ENCODE measurements at regions not wholly inside any gene's neighbourhood (a gene's known extent, or its start where the extent isn't known, plus 50 kb on each side); places are given as distances from the start of the nearest gene placed in this dataset.

GRCh38 chr7:13225068-13225467, 537.6 kb downstream of the ARL4A start:
- TF ChIP-seq, protein P1, sequence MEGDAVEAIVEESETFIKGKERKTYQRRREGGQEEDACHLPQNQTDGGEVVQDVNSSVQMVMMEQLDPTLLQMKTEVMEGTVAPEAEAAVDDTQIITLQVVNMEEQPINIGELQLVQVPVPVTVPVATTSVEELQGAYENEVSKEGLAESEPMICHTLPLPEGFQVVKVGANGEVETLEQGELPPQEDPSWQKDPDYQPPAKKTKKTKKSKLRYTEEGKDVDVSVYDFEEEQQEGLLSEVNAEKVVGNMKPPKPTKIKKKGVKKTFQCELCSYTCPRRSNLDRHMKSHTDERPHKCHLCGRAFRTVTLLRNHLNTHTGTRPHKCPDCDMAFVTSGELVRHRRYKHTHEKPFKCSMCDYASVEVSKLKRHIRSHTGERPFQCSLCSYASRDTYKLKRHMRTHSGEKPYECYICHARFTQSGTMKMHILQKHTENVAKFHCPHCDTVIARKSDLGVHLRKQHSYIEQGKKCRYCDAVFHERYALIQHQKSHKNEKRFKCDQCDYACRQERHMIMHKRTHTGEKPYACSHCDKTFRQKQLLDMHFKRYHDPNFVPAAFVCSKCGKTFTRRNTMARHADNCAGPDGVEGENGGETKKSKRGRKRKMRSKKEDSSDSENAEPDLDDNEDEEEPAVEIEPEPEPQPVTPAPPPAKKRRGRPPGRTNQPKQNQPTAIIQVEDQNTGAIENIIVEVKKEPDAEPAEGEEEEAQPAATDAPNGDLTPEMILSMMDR (IDR thresholded peaks at IDR 0.05; ENCODE audit: insufficient read depth, low read length), result no peak
- TF ChIP-seq, protein P2, sequence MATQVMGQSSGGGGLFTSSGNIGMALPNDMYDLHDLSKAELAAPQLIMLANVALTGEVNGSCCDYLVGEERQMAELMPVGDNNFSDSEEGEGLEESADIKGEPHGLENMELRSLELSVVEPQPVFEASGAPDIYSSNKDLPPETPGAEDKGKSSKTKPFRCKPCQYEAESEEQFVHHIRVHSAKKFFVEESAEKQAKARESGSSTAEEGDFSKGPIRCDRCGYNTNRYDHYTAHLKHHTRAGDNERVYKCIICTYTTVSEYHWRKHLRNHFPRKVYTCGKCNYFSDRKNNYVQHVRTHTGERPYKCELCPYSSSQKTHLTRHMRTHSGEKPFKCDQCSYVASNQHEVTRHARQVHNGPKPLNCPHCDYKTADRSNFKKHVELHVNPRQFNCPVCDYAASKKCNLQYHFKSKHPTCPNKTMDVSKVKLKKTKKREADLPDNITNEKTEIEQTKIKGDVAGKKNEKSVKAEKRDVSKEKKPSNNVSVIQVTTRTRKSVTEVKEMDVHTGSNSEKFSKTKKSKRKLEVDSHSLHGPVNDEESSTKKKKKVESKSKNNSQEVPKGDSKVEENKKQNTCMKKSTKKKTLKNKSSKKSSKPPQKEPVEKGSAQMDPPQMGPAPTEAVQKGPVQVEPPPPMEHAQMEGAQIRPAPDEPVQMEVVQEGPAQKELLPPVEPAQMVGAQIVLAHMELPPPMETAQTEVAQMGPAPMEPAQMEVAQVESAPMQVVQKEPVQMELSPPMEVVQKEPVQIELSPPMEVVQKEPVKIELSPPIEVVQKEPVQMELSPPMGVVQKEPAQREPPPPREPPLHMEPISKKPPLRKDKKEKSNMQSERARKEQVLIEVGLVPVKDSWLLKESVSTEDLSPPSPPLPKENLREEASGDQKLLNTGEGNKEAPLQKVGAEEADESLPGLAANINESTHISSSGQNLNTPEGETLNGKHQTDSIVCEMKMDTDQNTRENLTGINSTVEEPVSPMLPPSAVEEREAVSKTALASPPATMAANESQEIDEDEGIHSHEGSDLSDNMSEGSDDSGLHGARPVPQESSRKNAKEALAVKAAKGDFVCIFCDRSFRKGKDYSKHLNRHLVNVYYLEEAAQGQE (IDR thresholded peaks at IDR 0.05; ENCODE audit: insufficient replicate concordance, low read depth), result no peak
- no peak for TF ChIP-seq GABPA (IDR thresholded peaks at IDR 0.05; ENCODE audit: low read depth)
- no peak for TF ChIP-seq POLR2AphosphoS5 (IDR thresholded peaks at IDR 0.05; ENCODE audit: low read depth)
